ENCODE measurements at regions not wholly inside any gene's neighbourhood (a gene's known extent, or its start where the extent isn't known, plus 50 kb on each side); places are given as distances from the start of the nearest gene placed in this dataset.

- TF ChIP-seq POLR2AphosphoS5 (IDR thresholded peaks at IDR 0.05; ENCODE audit: low read depth, low read length) (no peak), REST (IDR thresholded peaks at IDR 0.05; ENCODE audit: insufficient read depth in 1 of 2, low read depth in 2 of 2, low read length in 2 of 2) (no peak)
These were observed 620.1 kb downstream of the AJAP1 start for GRCh38 chr1:5274527-5274926.

Data from PFSK-1 (cell line).